ENCODE measurements at regions not wholly inside any gene's neighbourhood (a gene's known extent, or its start where the extent isn't known, plus 50 kb on each side); places are given as distances from the start of the nearest gene placed in this dataset.
"Not testable (repeated sequence)": the region's sequence is repeated elsewhere in the genome, so short reads cannot be mapped to it uniquely, and the experiment has no call there.

GRCh38 chr20:39974966-39975501, 714.0 kb downstream of the MAFB start:
- TF ChIP-seq, protein P1, sequence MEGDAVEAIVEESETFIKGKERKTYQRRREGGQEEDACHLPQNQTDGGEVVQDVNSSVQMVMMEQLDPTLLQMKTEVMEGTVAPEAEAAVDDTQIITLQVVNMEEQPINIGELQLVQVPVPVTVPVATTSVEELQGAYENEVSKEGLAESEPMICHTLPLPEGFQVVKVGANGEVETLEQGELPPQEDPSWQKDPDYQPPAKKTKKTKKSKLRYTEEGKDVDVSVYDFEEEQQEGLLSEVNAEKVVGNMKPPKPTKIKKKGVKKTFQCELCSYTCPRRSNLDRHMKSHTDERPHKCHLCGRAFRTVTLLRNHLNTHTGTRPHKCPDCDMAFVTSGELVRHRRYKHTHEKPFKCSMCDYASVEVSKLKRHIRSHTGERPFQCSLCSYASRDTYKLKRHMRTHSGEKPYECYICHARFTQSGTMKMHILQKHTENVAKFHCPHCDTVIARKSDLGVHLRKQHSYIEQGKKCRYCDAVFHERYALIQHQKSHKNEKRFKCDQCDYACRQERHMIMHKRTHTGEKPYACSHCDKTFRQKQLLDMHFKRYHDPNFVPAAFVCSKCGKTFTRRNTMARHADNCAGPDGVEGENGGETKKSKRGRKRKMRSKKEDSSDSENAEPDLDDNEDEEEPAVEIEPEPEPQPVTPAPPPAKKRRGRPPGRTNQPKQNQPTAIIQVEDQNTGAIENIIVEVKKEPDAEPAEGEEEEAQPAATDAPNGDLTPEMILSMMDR (conservative IDR thresholded peaks at IDR 0.05; ENCODE audit: low read depth, low read length) = no peak
- no peak overlapping the region for H3K4me3 ChIP-seq (ENCODE audit: low read depth, low read length)
- DNase-seq (ENCODE audit: low read depth) = no peak

- TF ChIP-seq, protein P1 (conservative IDR thresholded peaks at IDR 0.05; ENCODE audit: low read depth, low read length) = no peak
- DNase-seq (ENCODE audit: low read depth) = no peak
- no peak overlapping the region for H3K4me3 ChIP-seq (ENCODE audit: low read depth, low read length)
These were observed 720.5 kb downstream of the MAFB start for GRCh38 chr20:39968495-39968894.

GRCh38 chr20:39967806-39968205, 721.2 kb downstream of the MAFB start:
- H3K4me3 ChIP-seq (ENCODE audit: low read depth, low read length) = no peak overlapping the region
- DNase-seq (ENCODE audit: low read depth) = no peak
- TF ChIP-seq, protein P1 (conservative IDR thresholded peaks at IDR 0.05; ENCODE audit: low read depth, low read length) = no peak

DNA sequence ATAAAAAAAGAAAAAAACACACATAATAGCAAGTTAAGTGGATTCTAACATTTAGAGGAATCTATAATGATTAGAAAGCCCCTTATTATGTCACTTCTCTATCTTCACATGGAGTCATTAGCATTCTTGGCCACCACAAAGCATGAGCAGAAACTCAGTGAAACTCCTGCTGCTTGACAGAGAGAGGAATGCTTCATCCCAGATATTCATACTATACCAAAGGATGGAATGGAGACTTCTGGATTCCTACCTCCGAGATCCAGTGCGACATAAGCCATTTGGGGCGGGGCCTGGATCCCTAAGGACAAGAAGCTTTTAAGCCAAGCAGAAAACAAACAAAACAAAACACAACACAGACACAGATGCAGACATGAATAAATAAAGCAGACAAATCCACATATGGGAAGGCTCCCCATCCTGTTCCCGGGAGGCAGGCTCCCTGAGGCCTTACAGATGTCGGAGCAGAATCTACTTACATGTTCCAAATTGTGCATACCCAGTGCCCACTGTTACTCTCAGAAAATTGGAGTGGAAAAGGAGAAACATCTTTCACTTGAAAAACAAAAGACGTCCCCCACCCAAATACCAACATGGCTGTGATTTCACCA, 727.3 kb downstream of the MAFB start:
- DNase-seq (ENCODE audit: low read depth) = no peak
- H3K4me3 ChIP-seq (ENCODE audit: low read depth, low read length) = no peak overlapping the region
- TF ChIP-seq, protein P1 (conservative IDR thresholded peaks at IDR 0.05; ENCODE audit: low read depth, low read length) = no peak

GRCh38 chr20:39960522-39961428, 728.3 kb downstream of the MAFB start:
- TF ChIP-seq, protein P1 (conservative IDR thresholded peaks at IDR 0.05; ENCODE audit: low read depth, low read length) = no peak
- DNase-seq (ENCODE audit: low read depth) = no peak
- H3K4me3 ChIP-seq (ENCODE audit: low read depth, low read length) = no peak overlapping the region

DNA sequence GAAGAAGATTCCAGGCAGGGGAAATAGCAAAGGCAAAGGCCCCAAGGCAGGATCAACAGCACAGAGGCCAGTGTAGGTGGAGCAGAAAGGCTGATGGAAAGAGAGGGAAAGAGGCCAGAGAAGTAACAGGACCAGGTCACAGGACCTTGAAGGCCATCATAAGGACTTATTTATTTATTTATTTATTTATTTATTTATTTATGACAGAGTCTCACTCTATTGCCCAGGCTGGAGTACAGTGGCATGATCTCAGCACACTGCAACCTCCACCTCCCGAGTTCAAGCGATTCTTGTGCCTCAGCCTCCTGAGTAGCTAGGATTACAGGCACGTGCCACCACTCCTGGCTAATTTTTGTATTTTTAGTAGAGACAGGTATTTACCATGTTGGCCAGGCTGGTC, 731.1 kb downstream of the MAFB start:
- not testable (repeated sequence) for H3K4me3 ChIP-seq (ENCODE audit: low read depth, low read length); DNase-seq (ENCODE audit: low read depth)

DNA sequence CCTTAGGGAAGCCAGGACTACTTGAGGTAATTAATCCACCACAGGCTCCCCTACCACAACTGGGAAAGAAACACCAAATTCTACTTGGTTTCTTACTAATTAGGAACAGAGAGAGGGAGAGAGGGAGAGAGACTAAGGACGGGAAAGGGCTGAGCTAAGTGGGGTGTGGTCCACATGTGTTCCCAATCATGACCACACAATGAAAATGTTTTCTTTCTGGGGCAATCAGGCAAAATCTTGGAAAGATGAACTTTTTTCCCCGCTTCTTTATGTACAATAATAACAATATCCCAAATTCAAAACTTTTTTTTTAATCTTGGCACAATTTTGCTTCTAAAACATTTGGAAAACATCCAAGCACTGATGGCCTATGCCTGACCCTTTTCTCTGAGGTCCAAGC, 734.4 kb downstream of the MAFB start:
- TF ChIP-seq, protein P1 (conservative IDR thresholded peaks at IDR 0.05; ENCODE audit: low read depth, low read length) = no peak
- no peak for DNase-seq (ENCODE audit: low read depth)
- H3K4me3 ChIP-seq (ENCODE audit: low read depth, low read length) = no peak overlapping the region

Measured in epithelial cell of proximal tubule (primary cell).